ENCODE measurements at regions not wholly inside any gene's neighbourhood (a gene's known extent, or its start where the extent isn't known, plus 50 kb on each side); places are given as distances from the start of the nearest gene placed in this dataset.

DNA sequence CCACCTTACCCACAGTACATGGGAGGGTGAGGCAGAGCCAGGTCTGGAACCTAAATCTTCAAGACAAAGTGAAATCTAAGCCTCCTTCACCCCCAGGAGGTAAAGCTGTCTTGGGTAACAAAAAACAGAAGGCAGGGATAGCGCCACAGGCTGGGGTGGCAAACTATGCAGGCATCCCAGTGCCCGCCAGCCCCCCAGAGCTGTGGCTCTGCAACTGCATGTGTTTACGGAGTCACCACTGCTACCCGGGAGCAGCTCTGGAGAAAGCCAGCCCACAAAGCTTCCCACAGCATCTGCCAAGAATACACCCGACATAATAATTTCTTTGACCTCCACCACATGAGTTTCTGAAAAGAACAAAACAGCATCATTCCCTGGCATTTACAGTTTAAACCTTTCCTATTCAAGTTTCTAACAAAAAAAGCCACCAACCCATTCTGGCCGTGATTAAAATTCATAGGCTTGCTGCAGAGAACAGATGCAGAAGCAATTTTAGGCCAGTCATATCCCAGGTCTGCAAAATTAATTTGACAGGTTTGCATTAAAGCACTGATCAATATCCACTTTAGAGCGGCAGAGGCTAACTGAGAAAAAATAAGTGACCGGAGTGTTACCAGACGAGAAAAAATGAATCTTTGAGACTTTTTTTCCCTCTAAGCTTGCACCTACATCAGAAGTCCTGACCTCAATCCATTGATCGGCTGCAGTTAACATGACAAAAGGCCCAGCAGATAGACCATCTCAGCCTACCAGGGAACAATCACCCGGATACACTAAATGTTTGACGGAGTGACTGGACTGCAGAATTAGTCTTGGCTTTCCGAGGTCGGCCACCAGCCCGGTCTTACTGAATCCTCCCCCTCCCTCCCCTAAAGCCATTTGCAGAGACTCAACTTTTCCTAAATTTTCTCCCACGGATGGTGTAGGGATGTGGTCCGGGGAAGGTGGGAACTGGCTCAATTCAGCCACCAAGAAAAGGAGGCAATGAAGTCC lies 309.6 kb upstream of the SKOR2 start:
- no peak overlapping the region for H3K4me3 ChIP-seq (ENCODE audit: insufficient read depth, low read length, poor library complexity, severe bottlenecking)
- H3K4me2 ChIP-seq (ENCODE audit: low read depth, low read length, poor library complexity, severe bottlenecking): no peak overlapping the region
- no peak overlapping the region for H3K9ac ChIP-seq (ENCODE audit: low read length)

DNA sequence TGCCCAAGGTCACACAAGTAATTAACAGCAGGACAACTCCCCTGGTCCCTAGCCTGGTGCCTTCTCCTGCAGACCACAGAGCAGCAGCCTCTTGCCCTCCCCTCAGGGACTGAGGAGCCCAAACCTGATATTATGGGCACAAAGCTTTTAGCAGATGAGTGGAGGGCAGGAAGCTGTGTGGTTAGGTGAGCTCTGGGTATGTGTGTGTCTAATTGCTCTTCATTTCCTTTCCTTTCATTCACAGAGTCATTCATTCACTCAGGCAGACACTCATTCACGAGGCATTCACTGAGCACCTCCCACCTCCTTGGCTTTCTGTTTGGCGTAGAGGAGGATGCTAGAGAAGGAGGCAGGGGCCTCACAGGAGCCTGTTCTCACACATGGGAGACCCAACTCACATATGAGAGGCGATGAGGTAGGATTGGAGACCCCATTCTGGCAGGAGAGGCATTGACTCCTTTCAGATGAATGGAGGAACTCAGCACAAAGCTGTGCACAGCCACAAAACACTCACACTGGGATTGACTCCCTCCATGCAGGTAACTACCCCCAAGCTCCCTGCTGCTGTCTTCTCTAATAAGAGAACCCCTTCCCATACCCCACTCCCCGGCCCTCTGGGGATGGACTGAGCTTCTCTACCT lies 306.8 kb upstream of the SKOR2 start:
- Histone ChIP-seq H3K4me2 (ENCODE audit: low read depth, low read length, poor library complexity, severe bottlenecking) (no peak overlapping the region), H3K4me3 (ENCODE audit: insufficient read depth, low read length, poor library complexity, severe bottlenecking) (no peak overlapping the region), H3K27me3 (ENCODE audit: low read length) (no peaks in the 10 kb centered on the region), H3F3A (ENCODE audit: insufficient read depth) (no peaks in the 10 kb centered on the region), H3K79me2 (ENCODE audit: insufficient read depth, low read length) (no peaks in the 10 kb centered on the region), H2AFZ (ENCODE audit: low read depth, low read length, severe bottlenecking) (no peak overlapping the region), H3K36me3 (ENCODE audit: low read length) (no peaks in the 10 kb centered on the region), H3K9ac (ENCODE audit: low read length) (no peak overlapping the region), H3K27ac (ENCODE audit: low read depth, low read length) (no peak overlapping the region), H3K9me2 (replicated peaks; ENCODE audit: insufficient read depth, low read length) (no peaks in the 10 kb centered on the region), H4K20me1 (ENCODE audit: low read depth, low read length) (no peaks in the 10 kb centered on the region), H3K9me3 (ENCODE audit: insufficient read depth, low read length) (no peaks in the 10 kb centered on the region)
- no peak for TF ChIP-seq EZH2phosphoT487 (conservative IDR thresholded peaks at IDR 0.05; ENCODE audit: low read length)
- TF ChIP-seq, protein P1, sequence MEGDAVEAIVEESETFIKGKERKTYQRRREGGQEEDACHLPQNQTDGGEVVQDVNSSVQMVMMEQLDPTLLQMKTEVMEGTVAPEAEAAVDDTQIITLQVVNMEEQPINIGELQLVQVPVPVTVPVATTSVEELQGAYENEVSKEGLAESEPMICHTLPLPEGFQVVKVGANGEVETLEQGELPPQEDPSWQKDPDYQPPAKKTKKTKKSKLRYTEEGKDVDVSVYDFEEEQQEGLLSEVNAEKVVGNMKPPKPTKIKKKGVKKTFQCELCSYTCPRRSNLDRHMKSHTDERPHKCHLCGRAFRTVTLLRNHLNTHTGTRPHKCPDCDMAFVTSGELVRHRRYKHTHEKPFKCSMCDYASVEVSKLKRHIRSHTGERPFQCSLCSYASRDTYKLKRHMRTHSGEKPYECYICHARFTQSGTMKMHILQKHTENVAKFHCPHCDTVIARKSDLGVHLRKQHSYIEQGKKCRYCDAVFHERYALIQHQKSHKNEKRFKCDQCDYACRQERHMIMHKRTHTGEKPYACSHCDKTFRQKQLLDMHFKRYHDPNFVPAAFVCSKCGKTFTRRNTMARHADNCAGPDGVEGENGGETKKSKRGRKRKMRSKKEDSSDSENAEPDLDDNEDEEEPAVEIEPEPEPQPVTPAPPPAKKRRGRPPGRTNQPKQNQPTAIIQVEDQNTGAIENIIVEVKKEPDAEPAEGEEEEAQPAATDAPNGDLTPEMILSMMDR (IDR thresholded peaks at IDR 0.05; ENCODE audit: insufficient read depth, low read length, poor library complexity, severe bottlenecking): no peak

More for the DNA sequence above, 309.6 kb upstream of the SKOR2 start:
- no peak overlapping the region for H3K27ac ChIP-seq (ENCODE audit: low read depth, low read length)
- no peaks in the 10 kb centered on the region for H3F3A ChIP-seq (ENCODE audit: insufficient read depth)
- no peaks in the 10 kb centered on the region for H3K36me3 ChIP-seq (ENCODE audit: low read length)
- TF ChIP-seq, protein P1 (IDR thresholded peaks at IDR 0.05; ENCODE audit: insufficient read depth, low read length, poor library complexity, severe bottlenecking): no peak
- no peak for TF ChIP-seq EZH2phosphoT487 (conservative IDR thresholded peaks at IDR 0.05; ENCODE audit: low read length)
- no peaks in the 10 kb centered on the region for H4K20me1 ChIP-seq (ENCODE audit: low read depth, low read length)
- H3K9me2 ChIP-seq (replicated peaks; ENCODE audit: insufficient read depth, low read length): no peaks in the 10 kb centered on the region
- no peaks in the 10 kb centered on the region for H3K79me2 ChIP-seq (ENCODE audit: insufficient read depth, low read length)
- no peaks in the 10 kb centered on the region for H3K9me3 ChIP-seq (ENCODE audit: insufficient read depth, low read length)
- no peaks in the 10 kb centered on the region for H3K27me3 ChIP-seq (ENCODE audit: low read length)
- no peak overlapping the region for H2AFZ ChIP-seq (ENCODE audit: low read depth, low read length, severe bottlenecking)

DNA sequence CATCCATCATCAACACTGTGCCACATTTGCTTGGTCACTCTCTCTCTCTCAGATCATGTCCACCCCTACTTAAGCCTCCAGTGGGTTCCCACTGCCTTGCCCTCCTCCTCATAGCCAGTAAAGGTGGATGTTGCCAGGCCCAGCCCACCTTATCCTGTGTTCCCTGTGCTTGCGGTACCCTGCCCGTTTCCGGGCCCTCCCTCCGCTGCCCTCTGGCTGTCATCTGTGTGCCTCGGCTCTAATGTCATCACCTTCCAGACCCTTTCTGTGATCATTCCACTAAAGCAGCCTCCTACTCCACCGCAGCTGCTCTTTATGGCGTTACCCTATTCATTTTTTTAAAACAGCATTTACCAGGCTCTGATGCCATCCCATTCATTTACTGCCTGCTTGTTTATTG lies 305.7 kb upstream of the SKOR2 start:
- no peak overlapping the region for H3K27ac ChIP-seq (ENCODE audit: low read depth, low read length)
- H3K27me3 ChIP-seq (ENCODE audit: low read length): no peaks in the 10 kb centered on the region
- no peak overlapping the region for H3K4me3 ChIP-seq (ENCODE audit: insufficient read depth, low read length, poor library complexity, severe bottlenecking)
- no peak overlapping the region for H3K4me2 ChIP-seq (ENCODE audit: low read depth, low read length, poor library complexity, severe bottlenecking)
- no peaks in the 10 kb centered on the region for H4K20me1 ChIP-seq (ENCODE audit: low read depth, low read length)
- no peaks in the 10 kb centered on the region for H3F3A ChIP-seq (ENCODE audit: insufficient read depth)
- TF ChIP-seq, protein P1 (IDR thresholded peaks at IDR 0.05; ENCODE audit: insufficient read depth, low read length, poor library complexity, severe bottlenecking): no peak
- TF ChIP-seq EZH2phosphoT487 (conservative IDR thresholded peaks at IDR 0.05; ENCODE audit: low read length): no peak
- no peaks in the 10 kb centered on the region for H3K36me3 ChIP-seq (ENCODE audit: low read length)
- H3K9me3 ChIP-seq (ENCODE audit: insufficient read depth, low read length): no peaks in the 10 kb centered on the region
- H2AFZ ChIP-seq (ENCODE audit: low read depth, low read length, severe bottlenecking): no peak overlapping the region
- H3K9ac ChIP-seq (ENCODE audit: low read length): no peak overlapping the region
- no peaks in the 10 kb centered on the region for H3K79me2 ChIP-seq (ENCODE audit: insufficient read depth, low read length)
- H3K9me2 ChIP-seq (replicated peaks; ENCODE audit: insufficient read depth, low read length): no peaks in the 10 kb centered on the region
